GM19043 (cell line): ENCODE measurements at regions not wholly inside any gene's neighbourhood (a gene's known extent, or its start where the extent isn't known, plus 50 kb on each side); places are given as distances from the start of the nearest gene placed in this dataset.
A peak's percentile ranks its signal among the peaks of the same experiment; 100 is the strongest.

Experiments used
- ATAC-seq: cut with Tn5 transposase; IDR thresholded peaks from one replicate; pipeline ENCODE4 v1.9.1; 2021; ENCODE audit warnings: low read depth; ENCODE audit not compliant: unreplicated experiment

DNA sequence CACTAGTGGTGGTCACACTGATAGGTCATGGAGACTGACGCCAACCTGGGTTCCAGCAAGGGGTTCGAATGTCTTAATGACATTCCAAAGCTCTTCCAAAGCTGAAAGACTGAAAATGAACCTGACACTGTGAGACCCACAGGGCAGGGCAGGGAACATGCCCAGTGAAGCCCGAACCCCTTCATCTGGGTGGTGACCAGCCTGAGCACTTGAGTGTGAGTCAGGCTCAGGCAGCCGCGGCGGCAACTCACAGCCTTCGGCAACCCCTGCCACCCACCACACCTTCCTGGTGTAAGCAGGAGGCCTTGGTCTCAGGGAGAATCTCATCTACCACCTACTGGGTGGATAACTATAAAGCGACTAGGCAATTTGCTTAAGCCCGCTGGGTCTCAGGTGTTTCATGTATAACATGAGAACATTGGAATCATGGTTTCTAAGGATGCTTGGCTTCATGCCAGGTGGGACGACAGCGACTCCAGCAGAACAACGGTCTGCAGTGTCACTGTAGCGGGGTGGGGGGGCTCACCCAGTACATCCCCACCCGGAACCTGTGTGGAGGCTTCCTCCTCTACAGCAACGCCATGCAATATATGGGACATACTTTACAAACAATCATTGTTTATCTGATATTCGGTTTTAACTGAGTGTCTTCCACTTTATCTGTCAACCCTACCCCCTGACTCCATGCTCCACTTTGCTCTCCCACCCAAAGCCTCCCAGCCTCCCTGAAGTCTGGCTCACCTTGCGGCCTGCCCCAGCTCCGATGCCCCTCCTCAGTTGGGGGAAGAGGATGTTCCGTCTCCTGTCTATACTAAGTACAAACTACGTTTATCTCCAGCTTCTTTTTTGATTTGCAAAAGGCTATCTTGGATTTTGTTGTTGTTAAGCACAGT lies 125.0 kb upstream of the MEF2A start:
- ATAC-seq: no peak

- no peak for ATAC-seq
Observed at GRCh38 chr15:99441444-99441800, 124.4 kb upstream of the MEF2A start.

DNA sequence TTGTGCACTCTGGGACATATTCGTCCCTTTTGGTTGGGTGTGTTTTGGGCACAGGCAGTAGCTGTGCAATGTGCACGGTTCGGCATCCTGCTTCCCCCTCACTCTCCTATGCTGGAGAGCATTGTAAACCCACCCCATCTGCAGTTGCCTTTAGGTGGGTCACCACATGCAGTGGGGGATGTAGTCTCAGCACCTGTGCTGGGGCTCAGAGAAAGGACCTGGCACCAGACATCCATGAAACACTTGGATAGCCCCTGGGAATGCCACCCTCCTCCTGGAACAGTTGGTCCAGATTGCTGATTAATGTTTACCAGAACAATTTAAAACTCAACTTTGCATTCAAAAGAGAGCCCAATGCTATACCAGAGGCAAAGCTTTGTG lies 123.9 kb upstream of the MEF2A start:
- ATAC-seq: no peak

DNA sequence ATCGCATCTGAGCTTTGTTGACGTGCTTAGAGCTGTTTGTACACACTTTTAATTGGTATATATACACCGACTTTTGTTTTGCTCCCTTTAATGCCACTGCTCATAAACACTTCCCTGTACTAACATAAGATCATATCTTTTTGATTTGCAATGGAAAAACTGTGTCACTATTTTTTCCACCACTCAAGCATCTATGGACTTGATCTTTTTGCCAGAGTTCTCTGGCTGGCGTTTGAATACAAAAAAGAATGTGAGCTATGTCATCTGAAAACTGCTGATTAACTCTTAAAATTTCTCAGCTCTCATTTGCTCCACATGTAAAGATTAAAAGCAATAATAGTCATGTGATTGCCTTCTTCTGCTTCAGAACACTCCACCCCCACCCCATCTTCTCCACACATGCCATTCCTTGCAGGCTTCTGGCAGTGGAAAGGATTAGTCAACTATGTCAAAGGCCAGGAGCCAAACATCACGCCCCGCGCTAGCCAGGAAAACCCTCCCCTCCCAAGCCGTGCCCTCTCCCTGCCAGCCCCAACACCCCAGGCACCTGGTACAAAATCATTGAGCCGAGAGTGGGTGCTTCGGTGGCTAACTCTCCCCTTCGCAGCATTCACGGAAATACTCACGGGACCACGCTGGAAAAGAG lies 123.4 kb upstream of the MEF2A start:
- ATAC-seq: no peak

DNA sequence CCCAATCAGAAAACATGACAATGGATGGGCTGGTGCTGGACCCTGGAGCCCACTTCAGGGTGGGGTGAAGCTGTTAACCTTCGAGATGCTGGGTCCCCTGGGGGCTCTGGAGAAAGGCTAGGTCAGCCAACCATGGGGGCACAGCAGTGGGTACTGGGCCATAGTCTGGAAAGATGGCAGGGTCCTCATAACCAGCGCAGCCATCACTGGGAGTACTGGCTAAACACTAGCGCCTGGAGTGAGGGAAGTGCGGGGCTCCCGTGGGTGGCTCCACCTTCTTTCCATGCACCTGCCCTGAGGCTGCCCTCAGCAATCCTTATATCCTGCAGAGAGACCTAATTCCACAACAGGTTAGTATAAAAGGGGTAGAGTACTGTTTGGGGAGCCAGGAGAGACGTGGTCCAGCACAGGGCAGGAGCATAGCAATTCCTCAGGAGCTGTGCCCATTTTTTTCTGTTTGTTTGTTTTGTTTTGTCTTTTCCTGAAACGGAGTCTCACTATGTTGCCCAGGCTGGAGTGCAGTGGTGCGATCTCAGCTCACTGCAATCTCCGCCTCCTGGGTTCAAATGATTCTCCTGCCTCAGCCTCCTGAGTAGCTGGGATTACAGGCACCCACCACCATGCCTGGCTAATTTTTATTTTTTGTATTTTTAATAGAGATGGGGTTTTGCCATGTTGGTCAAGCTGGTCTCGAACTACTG lies 122.6 kb upstream of the MEF2A start:
- no peak for ATAC-seq

DNA sequence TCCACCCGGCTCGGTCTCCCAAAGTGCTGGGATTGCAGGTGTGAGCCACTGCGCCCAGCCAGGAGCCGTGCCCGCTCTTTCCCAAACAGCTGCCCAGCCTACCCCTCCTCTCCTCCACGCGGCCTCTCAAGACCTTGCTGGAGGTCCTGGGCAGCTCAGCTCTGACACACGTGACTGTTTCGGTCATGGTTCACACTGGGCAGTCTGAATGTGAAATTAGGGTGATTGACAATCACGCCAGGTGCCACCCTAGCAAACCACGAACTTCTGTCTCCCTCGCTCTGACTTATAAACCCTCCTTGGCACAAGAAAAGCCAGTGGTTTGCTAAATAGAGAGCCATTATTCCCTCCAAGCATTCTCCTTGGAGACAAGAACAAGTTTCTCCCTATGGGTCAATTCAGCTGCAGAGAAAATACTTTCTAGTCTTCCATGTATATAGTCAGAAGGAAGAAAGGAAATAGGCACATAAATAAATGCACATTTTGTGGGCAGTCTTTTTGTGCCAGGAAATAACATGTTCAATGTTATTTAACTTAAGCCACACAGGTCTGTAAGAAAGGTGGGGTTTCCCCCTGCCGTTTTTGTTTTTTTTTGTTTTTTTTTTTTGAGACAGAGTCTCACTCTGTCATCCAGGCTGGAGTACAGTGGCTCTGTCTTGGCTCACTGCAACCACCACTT lies 121.9 kb upstream of the MEF2A start:
- no peak for ATAC-seq

GRCh38 chr15:99445272-99445850 lies 120.4 kb upstream of the MEF2A start:
- no peak for ATAC-seq

- no peak for ATAC-seq
Observed at GRCh38 chr15:99446565-99447496, 119.0 kb upstream of the MEF2A start.

GRCh38 chr15:99447497-99448371 lies 118.0 kb upstream of the MEF2A start:
- no peak for ATAC-seq

DNA sequence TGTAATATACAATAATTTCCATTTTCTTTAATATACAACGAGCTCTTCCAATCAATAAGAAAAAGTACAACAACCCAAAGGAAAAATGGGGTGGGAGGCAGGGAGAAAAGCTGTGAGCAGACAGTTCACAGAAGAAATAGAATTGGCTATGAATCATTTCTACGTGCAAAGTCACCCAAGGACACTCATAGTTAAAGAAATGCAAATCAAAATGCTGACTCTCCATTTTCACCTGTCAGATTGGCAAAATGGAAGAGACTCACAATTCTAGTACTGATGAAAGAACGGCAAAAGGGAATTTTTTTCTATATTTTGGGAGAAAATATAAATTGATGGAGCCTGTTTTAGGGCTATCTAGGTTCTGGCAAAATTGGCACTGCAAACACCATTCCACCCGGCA lies 116.3 kb upstream of the MEF2A start:
- ATAC-seq: no peak

DNA sequence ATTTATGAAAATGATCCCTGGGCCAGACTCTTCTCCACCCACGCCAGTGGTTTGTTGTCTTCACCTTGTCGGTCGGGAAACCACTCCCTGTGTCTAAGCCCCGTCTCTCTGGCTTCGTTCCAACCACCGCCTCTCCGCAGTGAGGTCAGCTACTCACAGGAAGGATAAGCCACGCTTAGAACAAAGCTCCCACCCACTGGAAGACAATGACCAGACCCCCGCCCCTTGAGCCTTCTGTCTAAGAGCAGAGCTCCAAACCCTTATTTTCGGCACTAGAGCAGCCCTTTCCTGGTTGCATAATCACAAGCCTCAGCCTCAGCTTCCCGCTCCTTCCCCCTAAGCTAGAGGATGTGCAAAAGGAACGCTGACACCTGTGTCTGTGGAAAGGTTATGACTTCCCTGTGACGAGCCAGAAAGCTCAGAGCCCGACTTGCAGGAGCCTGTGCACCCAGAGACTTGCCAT lies 114.9 kb upstream of the MEF2A start:
- no peak for ATAC-seq

GRCh38 chr15:99451484-99451883 lies 114.3 kb upstream of the MEF2A start:
- ATAC-seq: no peak

DNA sequence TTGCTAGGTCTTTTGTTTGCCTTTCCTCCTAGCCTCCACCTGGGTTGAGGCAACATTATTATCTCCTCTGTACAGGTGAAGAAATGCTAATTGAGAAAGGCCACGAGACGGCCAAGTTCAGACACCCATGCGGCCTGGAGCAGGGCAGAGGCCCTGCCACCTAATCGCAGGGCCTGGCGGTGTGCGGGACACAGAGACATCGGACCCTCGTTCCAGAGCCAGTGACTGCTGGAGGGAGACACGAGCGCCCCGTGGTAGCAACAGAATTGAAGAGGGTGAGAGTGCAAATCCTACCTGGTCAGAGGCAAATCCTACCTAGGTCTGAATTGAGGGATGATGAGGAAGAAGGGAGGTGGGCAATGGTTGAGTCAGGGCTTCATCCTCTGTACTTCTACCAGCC lies 113.8 kb upstream of the MEF2A start:
- no peak for ATAC-seq

DNA sequence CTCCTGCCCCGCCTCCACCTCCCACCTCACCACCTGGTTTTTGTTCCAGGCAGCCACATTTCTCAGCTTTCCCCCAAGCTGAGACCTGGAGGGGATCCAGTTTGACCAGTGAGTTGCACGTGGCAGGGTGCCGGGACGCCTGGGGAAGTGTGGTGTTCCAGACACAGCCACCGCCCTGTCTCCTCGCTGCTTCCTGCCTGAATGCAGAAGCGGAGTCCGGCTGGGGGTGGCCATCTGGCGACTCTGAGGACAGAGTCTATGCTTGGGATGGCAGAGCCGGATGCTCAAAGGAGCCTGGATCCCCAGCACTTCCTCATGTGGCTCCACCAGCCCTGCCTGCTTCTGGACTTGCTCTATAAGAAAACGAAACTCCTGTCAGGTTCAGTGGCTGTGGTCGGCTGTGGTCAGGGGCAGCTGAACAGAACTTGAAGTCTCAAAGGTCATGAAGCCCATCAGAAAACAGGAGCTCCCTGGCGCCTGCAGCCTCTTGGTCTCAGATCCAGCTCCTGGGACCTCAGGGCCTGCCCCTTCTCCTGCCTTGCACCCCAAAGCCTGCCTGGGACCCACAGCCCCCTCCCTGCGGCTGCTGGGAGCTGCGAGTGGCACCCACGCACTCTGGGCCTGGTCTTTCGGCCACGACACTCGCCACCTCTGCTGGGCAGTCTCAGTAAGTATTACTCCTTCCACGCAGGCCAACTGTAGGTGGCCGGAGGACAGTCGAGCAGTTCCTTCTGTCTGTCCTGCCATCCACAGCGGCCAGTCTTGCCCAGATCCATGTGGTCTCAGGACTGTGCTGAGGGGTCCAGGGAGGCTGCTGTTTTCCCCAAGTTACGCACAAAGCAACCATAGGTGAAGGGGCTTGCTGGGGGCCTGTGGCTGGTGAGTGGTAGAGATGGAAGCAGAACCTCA lies 112.8 kb upstream of the MEF2A start:
- peak; percentile 82 for ATAC-seq

DNA sequence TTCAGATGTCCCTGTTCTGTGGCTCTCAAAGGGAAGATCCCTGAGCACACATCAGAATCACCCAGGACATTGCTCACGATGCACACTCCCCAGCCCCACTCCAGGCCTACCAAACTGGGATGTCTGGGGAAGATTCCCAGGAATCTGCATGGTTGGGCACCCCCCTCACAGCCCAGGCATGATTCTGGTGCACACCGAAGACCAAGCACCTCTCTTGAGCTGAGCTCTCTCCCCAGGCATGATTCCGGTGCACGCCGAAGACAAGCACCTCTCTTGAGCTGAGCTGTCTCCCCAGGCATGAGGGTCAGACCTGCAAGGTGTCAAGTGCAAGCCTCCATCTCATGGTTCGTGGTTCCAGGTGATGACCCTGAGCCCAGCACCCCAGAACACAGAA lies 112.2 kb upstream of the MEF2A start:
- no peak for ATAC-seq

GRCh38 chr15:99454107-99454809 lies 111.5 kb upstream of the MEF2A start:
- no peak for ATAC-seq
